ENCODE measurements at regions not wholly inside any gene's neighbourhood (a gene's known extent, or its start where the extent isn't known, plus 50 kb on each side); places are given as distances from the start of the nearest gene placed in this dataset.
"Not testable (repeated sequence)": the region's sequence is repeated elsewhere in the genome, so short reads cannot be mapped to it uniquely, and the experiment has no call there.

GRCh38 chr5:126139086-126139485, 284.1 kb upstream of the GRAMD2B start:
- DNase-seq (ENCODE audit: extremely low read depth, low read depth), result no peak
- TF ChIP-seq, protein P1, sequence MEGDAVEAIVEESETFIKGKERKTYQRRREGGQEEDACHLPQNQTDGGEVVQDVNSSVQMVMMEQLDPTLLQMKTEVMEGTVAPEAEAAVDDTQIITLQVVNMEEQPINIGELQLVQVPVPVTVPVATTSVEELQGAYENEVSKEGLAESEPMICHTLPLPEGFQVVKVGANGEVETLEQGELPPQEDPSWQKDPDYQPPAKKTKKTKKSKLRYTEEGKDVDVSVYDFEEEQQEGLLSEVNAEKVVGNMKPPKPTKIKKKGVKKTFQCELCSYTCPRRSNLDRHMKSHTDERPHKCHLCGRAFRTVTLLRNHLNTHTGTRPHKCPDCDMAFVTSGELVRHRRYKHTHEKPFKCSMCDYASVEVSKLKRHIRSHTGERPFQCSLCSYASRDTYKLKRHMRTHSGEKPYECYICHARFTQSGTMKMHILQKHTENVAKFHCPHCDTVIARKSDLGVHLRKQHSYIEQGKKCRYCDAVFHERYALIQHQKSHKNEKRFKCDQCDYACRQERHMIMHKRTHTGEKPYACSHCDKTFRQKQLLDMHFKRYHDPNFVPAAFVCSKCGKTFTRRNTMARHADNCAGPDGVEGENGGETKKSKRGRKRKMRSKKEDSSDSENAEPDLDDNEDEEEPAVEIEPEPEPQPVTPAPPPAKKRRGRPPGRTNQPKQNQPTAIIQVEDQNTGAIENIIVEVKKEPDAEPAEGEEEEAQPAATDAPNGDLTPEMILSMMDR (IDR thresholded peaks at IDR 0.05; ENCODE audit: low read depth, low read length), result no peak

DNA sequence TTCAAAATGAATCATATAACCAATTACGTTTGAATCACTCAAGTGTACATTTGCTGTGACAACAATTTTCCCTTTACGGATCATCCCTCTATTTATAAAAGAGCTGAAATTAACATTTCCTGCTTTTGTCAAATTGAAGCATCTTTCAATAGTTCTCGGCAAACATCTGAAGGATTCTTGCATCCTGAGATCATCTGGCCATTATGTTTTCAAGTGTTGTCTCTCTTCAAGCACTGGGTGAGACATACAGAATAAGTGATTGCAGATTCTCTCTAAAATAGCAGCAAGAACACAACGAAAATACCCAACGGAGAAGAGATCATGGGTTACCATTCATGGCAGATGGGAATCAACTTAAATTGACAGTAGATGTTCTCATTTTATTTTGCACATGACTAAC, 283.4 kb upstream of the GRAMD2B start:
- DNase-seq (ENCODE audit: extremely low read depth, low read depth), result no peak
- TF ChIP-seq, protein P1 (IDR thresholded peaks at IDR 0.05; ENCODE audit: low read depth, low read length), result no peak

DNA sequence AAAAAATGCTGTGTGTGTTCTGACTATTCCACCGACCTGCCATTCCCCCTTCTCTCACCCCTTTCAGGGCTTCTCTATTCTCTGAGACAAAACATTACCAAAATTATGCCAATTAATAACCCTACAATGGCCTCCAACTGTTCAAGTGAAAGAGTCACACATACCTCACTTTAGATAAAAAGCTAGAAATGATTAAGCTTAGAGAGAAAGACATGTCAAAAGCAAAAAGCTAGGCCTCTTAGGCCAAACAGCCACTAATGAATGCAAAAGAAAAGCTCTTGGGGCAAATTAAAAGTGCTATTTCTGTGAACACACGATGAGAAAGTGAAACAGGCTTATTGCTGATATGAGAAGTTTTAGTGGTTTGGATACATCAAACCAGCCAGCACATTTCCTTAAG, 279.6 kb upstream of the GRAMD2B start:
- no peak for DNase-seq (ENCODE audit: extremely low read depth, low read depth)
- TF ChIP-seq, protein P1 (IDR thresholded peaks at IDR 0.05; ENCODE audit: low read depth, low read length), result no peak

GRCh38 chr5:126150319-126150718, 272.9 kb upstream of the GRAMD2B start:
- not testable (repeated sequence) for DNase-seq (ENCODE audit: extremely low read depth, low read depth)

GRCh38 chr5:126155298-126155697, 267.9 kb upstream of the GRAMD2B start:
- not testable (repeated sequence) for DNase-seq (ENCODE audit: extremely low read depth, low read depth)

DNA sequence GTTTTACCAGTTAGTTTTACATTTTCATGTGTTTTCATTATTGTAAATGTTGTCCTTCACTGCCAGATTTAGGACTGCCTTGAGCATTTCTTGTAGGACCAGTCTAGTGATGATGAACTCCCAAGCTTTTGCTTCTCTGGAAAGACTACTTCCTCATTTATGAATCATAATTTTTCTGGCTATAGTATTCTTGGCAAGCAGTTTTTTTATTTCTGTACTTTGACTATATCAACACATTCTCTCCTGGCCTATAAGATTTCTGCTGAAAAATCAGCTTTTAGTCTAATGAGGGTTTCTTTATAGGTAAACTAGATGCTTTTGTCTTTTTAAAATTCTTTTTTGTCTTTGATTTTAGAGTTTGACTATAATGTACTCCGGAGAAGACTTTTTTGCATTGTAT, 256.8 kb upstream of the GRAMD2B start:
- DNase-seq (ENCODE audit: extremely low read depth, low read depth), result no peak

DNA sequence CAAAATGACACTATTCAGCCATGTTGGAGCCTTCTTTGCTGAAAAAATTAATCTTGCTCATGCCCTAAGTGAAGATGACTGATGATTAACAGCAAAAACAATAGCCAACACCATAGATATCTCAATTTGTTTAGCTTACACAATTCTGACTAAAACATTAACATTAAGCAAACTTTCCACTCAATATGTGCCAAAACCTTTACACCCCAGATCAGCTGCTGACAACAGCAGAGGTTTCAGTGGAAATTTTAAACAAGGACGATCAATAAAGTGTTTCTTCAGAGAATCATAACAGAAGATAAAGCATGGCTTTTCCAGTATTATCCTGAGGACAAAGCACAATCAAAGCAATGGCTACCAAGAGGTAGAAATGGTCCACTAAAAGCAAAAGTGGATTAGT, 254.4 kb upstream of the GRAMD2B start:
- TF ChIP-seq, protein P1 (IDR thresholded peaks at IDR 0.05; ENCODE audit: low read depth, low read length), result no peak

More for the DNA sequence above, 256.8 kb upstream of the GRAMD2B start:
- TF ChIP-seq, protein P1 (IDR thresholded peaks at IDR 0.05; ENCODE audit: low read depth, low read length), result no peak

DNA sequence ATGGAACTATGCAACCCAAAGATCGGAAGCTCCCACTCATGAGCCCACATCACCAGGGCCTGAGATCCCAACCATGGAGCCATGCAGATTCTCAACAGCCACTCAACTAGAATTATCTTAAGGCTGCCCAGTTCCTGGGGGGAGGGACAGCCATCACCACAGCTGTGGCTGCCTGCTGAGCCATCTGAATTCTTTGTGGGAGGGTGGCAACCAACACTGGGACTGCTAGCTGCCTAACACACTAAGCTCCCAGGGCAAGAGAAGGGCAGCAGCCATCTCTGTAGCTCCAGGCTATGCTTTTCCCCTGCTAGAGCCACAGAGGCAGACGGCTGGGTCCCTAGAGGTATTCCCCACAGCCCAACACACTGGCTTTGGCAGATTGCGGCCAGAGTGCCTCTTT, 251.3 kb upstream of the GRAMD2B start:
- DNase-seq (ENCODE audit: extremely low read depth, low read depth), result no peak
- TF ChIP-seq, protein P1 (IDR thresholded peaks at IDR 0.05; ENCODE audit: low read depth, low read length), result no peak

More for the DNA sequence above, 254.4 kb upstream of the GRAMD2B start:
- DNase-seq (ENCODE audit: extremely low read depth, low read depth), result no peak

DNA sequence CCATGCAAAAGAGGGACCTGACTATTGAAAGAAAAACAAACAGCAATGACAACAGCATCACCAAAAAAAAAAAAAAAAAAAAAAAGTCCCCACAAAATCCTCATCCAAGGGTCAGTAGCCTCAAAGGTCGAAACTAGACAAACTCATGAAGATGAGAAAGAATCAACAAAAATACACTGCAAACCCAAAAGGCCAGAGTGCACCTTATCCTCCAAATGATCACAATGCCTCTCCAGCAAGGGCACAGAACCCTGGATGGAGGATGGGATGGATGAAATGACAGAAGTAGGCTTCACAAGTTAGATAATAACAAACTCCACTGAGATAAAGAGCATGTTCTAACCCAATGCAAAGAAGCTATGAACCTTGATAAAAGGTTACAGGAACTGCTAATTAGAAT, 250.4 kb upstream of the GRAMD2B start:
- TF ChIP-seq, protein P1 (IDR thresholded peaks at IDR 0.05; ENCODE audit: low read depth, low read length), result no peak
- DNase-seq (ENCODE audit: extremely low read depth, low read depth), result no peak

All from AG09319 (cell line).